GM11168 (cell line): ENCODE measurements at regions not wholly inside any gene's neighbourhood (a gene's known extent, or its start where the extent isn't known, plus 50 kb on each side); places are given as distances from the start of the nearest gene placed in this dataset.

Experiments
- in situ Hi-C: fragments of 300-500 bp; cut with MboI; formaldehyde crosslinking; loops from one replicate; pipeline ENCODE4 v1.12.0; 2022; ENCODE audit warnings: low sequenced_read_pairs; ENCODE audit not compliant: unreplicated experiment

DNA sequence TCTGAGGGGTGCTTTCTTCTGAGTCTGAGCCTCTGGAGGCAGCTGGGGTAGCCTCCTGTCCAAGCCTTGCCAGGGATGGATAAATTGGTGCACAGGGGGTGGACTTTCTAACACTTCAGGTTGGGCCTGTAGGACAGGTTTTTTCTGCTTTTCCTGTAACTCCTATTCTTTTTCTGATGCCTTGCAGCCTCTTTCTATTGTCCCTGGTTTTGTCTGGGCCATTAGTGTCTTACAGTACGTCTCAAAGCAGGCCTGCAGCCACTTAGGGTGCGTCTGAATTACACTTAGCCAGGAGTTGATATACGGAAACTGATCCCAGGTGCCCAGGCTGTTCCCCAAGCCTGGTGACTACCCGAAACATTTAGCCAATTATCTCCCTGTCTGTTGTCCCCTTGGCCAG, 213.3 kb upstream of the HTR2A start:
- in situ Hi-C loops, result no loop called here

- in situ Hi-C loops, result no loop called here
Measured at GRCh38 chr13:47109028-47109427, 212.2 kb upstream of the HTR2A start.

DNA sequence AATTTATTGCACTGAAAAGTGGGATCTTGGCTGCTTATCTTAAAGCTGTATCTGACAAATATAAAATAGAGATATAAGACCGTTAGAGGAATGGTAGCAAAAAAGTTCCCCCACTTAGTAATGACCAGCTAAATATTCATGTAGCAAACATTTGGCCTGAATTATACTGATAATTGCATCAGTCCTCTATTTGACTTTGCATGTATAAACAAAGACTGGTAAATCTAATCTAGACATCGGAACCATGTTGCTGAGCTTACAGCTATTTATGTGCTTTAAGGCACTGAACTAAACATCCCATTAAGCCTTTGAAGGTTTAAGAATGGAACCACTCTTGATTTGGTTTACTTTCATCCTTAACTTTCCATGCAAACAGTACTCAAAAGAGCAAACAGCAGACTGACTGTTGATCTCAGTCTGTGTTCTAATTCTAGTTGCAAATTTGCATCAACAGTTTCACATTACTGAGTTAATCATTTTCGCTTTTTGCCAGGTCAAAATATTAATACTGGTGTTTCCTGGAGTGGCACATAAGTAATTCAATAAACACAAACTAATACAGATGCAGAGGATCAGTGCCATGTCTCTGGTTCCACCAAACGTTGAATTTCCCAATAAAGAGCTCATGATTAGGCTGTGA, 203.5 kb upstream of the HTR2A start:
- in situ Hi-C loops, result no loop called here

GRCh38 chr13:47094734-47095434, 198.0 kb upstream of the HTR2A start:
- in situ Hi-C loops, result no loop called here

DNA sequence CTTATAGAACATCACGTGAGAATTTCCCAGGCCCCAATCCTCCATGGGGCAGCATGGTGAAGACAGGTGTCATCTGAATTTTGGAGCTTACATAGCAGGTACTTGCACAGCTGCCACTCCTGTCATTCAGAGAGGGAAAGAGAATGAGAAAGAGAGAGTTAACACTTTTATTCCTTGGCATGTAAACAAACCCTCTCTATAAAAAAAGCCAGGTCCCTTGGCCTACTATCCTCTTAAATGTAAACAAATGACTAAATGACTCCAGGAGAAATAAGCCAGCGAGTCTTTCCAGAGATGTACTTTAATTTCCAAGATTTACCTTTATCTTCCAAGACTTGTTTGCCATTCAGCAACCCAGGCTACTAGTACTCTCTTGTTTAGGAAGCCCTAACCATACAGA, 195.3 kb upstream of the HTR2A start:
- in situ Hi-C loops, result no loop called here

- in situ Hi-C loops, result no loop called here
Measured at GRCh38 chr13:47087841-47088240, 191.0 kb upstream of the HTR2A start.

- in situ Hi-C loops, result no loop called here
Measured at GRCh38 chr13:47087241-47087640, 190.4 kb upstream of the HTR2A start.

DNA sequence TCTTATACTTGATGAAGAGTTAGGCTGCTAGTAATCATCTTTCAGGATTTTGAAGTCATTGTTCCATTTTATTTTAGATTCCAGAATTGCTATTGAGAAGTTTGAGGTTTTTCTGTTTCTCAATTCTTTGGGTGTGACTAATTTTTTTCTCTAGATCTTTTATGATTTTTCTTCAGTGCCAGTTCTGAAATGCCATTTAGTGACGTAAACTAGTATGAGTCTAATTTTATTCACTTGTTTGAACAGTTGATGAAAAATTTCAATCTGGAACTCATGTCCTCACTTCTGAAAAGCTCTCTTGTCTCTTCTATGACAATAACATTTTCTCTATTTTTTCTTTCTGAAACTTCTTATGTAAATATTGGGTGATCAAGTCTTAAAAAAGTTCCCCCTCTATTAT, 188.5 kb upstream of the HTR2A start:
- in situ Hi-C loops, result no loop called here

GRCh38 chr13:47081850-47082249, 185.0 kb upstream of the HTR2A start:
- in situ Hi-C loops, result no loop called here

GRCh38 chr13:47081246-47081645, 184.4 kb upstream of the HTR2A start:
- in situ Hi-C loops, result no loop called here

- in situ Hi-C loops, result no loop called here
Measured at GRCh38 chr13:47080621-47081020, 183.8 kb upstream of the HTR2A start.

- in situ Hi-C loops, result no loop called here
Measured at GRCh38 chr13:47076500-47076899, 179.6 kb upstream of the HTR2A start.

DNA sequence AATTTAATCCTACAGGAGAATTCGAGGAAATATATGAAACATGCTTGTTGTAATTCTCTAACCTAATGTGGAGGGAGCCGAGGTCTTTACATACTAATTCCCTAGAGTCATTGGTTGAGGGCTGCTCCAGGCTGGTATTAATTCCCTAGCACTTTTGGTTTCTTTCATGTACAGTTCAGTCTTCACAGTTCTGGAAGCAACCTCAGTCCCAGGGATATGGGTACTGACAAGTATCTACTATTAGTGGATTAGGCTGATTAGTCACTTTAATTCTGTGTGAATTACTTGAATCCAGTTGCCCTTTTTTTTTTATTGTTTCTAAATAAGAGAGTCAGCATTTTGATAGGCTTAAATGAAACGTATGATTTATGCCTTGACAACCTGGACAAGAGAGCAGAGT, 172.3 kb upstream of the HTR2A start:
- in situ Hi-C loops, result no loop called here

GRCh38 chr13:47067306-47067705, 170.5 kb upstream of the HTR2A start:
- in situ Hi-C loops, result no loop called here

- in situ Hi-C loops, result no loop called here
Measured at GRCh38 chr13:47066226-47066625, 169.4 kb upstream of the HTR2A start.

- in situ Hi-C loops, result no loop called here
Measured at GRCh38 chr13:47064381-47064780, 167.5 kb upstream of the HTR2A start.

GRCh38 chr13:47049276-47049989, 152.6 kb upstream of the HTR2A start:
- in situ Hi-C loops, result no loop called here

GRCh38 chr13:47046706-47047105, 149.9 kb upstream of the HTR2A start:
- in situ Hi-C loops, result no loop called here

- in situ Hi-C loops, result no loop called here
Measured at GRCh38 chr13:47044842-47045241, 148.0 kb upstream of the HTR2A start.

DNA sequence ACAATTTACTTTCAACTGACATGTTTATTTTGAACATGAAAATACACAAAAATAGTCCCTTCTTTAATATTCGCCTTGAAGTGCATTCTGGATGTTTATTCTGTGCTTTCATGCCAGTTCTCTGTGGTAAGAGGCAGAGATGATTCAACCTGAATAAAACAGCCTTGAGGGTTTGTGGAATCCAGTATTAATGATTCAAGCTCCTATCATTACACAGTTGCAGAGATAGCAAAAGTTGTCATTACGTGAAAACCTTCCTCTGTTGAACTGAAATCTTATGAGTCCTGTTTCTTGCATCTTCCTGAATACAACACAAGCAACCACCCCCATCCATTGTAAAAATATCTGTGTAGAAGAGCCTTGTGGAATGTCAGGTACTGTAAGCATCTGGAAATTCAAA, 142.3 kb upstream of the HTR2A start:
- in situ Hi-C loops, result no loop called here

DNA sequence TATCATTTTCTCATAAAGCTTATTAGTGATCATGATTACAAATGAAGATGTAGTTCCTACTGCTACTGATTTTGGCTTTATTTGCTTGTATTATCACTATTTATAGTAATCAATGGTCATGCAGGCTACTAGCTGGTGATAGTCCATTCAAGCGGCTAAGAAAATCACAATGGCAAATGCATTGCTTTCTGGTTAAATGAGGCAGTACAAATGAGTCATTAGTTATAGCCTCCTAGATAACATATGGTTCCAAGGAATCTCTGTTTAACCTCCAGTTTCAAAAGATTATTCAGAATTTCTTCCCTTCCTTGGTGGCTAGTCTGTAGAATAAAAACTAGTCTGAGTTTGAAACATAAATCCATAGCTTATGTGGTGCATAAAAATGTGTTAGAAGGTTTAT, 141.3 kb upstream of the HTR2A start:
- in situ Hi-C loops, result no loop called here
